Neural cell (in vitro differentiated cells): ENCODE measurements at regions not wholly inside any gene's neighbourhood (a gene's known extent, or its start where the extent isn't known, plus 50 kb on each side); places are given as distances from the start of the nearest gene placed in this dataset.

Experiments used
- EP300 ChIP-seq: fragments of 450-650 bp; conservative IDR thresholded peaks from 2 replicates; pipeline ENCODE4 v1.6.1; 2014; ENCODE audit warnings: antibody characterized with exemption, mild to moderate bottlenecking, moderate library complexity; ENCODE audit not compliant: poor library complexity, severe bottlenecking
- EZH2 ChIP-seq: fragments of 200-600, 300-800 bp; shearing (Covaris generic), sonication (generic); IDR thresholded peaks from 2 replicates; pipeline ENCODE4 v1.6.1; 2014; ENCODE audit warnings: antibody characterized with exemption, low read length, borderline replicate concordance, mild to moderate bottlenecking; ENCODE audit not compliant: insufficient read depth, poor library complexity, severe bottlenecking
- MXI1 ChIP-seq: fragments of 450-650 bp; conservative IDR thresholded peaks from 2 replicates; pipeline ENCODE4 v1.6.1; 2014; ENCODE audit warnings: antibody characterized with exemption, mild to moderate bottlenecking; ENCODE audit not compliant: poor library complexity, severe bottlenecking
- POLR2AphosphoS5 ChIP-seq: IDR thresholded peaks from 2 replicates; pipeline ENCODE4 v1.6.1; 2012
- RAD21 ChIP-seq: fragments of 450-650 bp; conservative IDR thresholded peaks from 2 replicates; pipeline ENCODE4 v1.6.1; 2014; ENCODE audit warnings: antibody characterized with exemption, mild to moderate bottlenecking, moderate library complexity
- SMC3 ChIP-seq: fragments of 450-650 bp; conservative IDR thresholded peaks from 2 replicates; pipeline ENCODE4 v1.6.1; 2014; ENCODE audit warnings: antibody characterized with exemption, mild to moderate bottlenecking, moderate library complexity; ENCODE audit not compliant: poor library complexity
- TAF1 ChIP-seq: IDR thresholded peaks from 2 replicates; pipeline ENCODE4 v1.6.1; 2012; ENCODE audit warnings: low read depth
- TF ChIP-seq, protein P1 (sequence below): fragments of 450-650 bp; IDR thresholded peaks from 2 replicates; pipeline ENCODE4 v1.5.1; 2014; ENCODE audit warnings: antibody characterized with exemption, mild to moderate bottlenecking, moderate library complexity; ENCODE audit not compliant: poor library complexity, severe bottlenecking
- TF ChIP-seq, protein P2 (sequence below): IDR thresholded peaks from 2 replicates; pipeline ENCODE4 v1.6.1; 2012; ENCODE audit warnings: borderline replicate concordance

DNA sequence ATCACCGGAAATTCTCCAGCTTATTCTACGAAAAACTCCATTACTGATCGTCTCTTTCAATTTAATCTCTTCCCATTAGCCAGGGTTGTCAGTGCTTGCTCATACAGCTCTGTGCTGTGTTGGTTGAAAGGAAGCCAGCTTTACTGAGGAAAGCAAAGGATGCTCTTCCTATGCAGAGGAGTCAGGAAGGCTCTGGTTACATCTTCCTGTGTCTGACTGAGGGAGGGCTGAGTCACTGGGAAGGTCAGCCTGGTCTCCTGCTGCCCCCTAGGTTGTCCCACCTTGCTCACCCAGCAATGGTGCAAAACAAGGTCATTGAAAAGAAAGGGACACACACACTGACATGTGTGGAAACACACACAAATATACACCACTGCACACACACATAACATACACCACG, 975.6 kb downstream of the DCDC2C start:
- TF ChIP-seq, protein P1, sequence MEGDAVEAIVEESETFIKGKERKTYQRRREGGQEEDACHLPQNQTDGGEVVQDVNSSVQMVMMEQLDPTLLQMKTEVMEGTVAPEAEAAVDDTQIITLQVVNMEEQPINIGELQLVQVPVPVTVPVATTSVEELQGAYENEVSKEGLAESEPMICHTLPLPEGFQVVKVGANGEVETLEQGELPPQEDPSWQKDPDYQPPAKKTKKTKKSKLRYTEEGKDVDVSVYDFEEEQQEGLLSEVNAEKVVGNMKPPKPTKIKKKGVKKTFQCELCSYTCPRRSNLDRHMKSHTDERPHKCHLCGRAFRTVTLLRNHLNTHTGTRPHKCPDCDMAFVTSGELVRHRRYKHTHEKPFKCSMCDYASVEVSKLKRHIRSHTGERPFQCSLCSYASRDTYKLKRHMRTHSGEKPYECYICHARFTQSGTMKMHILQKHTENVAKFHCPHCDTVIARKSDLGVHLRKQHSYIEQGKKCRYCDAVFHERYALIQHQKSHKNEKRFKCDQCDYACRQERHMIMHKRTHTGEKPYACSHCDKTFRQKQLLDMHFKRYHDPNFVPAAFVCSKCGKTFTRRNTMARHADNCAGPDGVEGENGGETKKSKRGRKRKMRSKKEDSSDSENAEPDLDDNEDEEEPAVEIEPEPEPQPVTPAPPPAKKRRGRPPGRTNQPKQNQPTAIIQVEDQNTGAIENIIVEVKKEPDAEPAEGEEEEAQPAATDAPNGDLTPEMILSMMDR = no peak
- no peak for TF ChIP-seq EP300
- TF ChIP-seq POLR2AphosphoS5 = no peak
- TF ChIP-seq MXI1 = no peak
- TF ChIP-seq, protein P2, sequence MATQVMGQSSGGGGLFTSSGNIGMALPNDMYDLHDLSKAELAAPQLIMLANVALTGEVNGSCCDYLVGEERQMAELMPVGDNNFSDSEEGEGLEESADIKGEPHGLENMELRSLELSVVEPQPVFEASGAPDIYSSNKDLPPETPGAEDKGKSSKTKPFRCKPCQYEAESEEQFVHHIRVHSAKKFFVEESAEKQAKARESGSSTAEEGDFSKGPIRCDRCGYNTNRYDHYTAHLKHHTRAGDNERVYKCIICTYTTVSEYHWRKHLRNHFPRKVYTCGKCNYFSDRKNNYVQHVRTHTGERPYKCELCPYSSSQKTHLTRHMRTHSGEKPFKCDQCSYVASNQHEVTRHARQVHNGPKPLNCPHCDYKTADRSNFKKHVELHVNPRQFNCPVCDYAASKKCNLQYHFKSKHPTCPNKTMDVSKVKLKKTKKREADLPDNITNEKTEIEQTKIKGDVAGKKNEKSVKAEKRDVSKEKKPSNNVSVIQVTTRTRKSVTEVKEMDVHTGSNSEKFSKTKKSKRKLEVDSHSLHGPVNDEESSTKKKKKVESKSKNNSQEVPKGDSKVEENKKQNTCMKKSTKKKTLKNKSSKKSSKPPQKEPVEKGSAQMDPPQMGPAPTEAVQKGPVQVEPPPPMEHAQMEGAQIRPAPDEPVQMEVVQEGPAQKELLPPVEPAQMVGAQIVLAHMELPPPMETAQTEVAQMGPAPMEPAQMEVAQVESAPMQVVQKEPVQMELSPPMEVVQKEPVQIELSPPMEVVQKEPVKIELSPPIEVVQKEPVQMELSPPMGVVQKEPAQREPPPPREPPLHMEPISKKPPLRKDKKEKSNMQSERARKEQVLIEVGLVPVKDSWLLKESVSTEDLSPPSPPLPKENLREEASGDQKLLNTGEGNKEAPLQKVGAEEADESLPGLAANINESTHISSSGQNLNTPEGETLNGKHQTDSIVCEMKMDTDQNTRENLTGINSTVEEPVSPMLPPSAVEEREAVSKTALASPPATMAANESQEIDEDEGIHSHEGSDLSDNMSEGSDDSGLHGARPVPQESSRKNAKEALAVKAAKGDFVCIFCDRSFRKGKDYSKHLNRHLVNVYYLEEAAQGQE = no peak
- no peak for TF ChIP-seq TAF1
- TF ChIP-seq EZH2 = no peak
- no peak for TF ChIP-seq RAD21
- TF ChIP-seq SMC3 = no peak
